Activated T-cell treated with anti-CD3 and anti-CD28 coated beads, Interleukin-2, amount 50 U/mL, for 72 hours (primary cell): ENCODE measurements at regions not wholly inside any gene's neighbourhood (a gene's known extent, or its start where the extent isn't known, plus 50 kb on each side); places are given as distances from the start of the nearest gene placed in this dataset.

Source experiments
- ATAC-seq, 2 donors: fragments of 150-1000 bp; cut with Tn5 transposase; replicated peaks in 1 of 2; 2 replicates each; pipeline ENCODE4 v1.10.0; 2021; ENCODE audit warnings: moderate library complexity in 2 of 2, mild to moderate bottlenecking in 1 of 2
- DNase-seq, 2 donors: peaks; one replicate each; pipeline ENCODE4 v3.0.0; 2021 to 2022; ENCODE audit warnings: mixed read lengths in 1 of 2
- H3K27ac Mint-ChIP-seq: one replicate; pipeline ENCODE4 v1.8.0; 2022; ENCODE audit warnings: mild to moderate bottlenecking, moderate library complexity, mixed read lengths
- H3K27me3 Mint-ChIP-seq: one replicate; pipeline ENCODE4 v1.8.0; 2022; ENCODE audit warnings: low read depth, mixed read lengths
- H3K36me3 Mint-ChIP-seq, 2 donors: one replicate each; pipeline ENCODE4 v1.8.0; 2022; ENCODE audit warnings: mixed read lengths in 2 of 2, mild to moderate bottlenecking in 1 of 2; ENCODE audit not compliant: insufficient read depth in 2 of 2
- H3K4me1 Mint-ChIP-seq: one replicate; pipeline ENCODE4 v1.8.0; 2022; ENCODE audit warnings: low read depth, mixed read lengths
- H3K4me3 Mint-ChIP-seq, 2 donors: one replicate each; pipeline ENCODE4 v1.8.0; 2022; ENCODE audit warnings: mild to moderate bottlenecking in 2 of 2, mixed read lengths in 2 of 2, moderate library complexity in 2 of 2
- H3K9me3 Mint-ChIP-seq, 2 donors: one replicate each; pipeline ENCODE4 v1.8.0; 2022; ENCODE audit warnings: mixed read lengths in 2 of 2

DNA sequence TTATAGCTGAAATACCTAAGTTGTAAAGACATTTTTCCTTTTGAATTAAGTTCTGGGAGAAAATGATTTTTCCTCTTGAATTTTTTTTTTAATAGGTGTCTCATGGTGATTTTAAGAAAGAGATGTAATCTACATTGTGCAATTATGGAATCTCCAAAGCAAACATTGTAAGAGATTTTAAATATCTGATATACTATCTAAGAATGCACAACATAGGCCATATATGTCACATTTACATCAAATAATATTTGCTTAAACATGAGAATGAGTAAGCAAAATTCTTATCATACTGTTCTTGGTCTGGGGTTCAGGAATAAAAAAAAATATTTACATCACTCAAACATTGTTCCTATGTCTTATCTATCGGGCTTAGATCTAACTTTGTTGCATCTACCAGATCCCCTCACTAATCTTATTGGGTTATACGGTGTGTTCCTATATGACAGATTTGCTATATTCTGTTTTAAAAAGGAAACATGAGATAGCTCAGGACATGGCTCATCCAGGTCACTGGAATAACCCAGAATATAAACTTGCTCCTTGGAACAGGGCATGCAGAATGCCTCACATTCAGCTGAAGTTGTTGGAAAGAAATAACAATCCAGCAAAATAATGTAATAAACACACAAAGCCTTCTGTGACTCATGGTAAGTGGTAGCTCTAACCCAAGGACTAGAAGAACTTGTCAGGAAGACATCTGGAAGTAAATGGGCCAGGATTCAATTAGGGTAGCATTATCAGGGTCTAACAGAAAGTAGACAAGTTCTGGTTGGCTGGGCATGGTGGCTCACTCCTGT, 794.7 kb downstream of the IPMK start:
- Mint-ChIP-seq H3K9me3 (peaks cover 2 to 5% of the 10 kb centered on the region in 2 donors), H3K36me3 (no peaks in the 10 kb centered on the region), H3K27me3 (no peaks in the 10 kb centered on the region), H3K27ac (no peak overlapping the region), H3K4me1 (no peaks in the 10 kb centered on the region), H3K4me3 (no peak overlapping the region)
- ATAC-seq (no peak), DNase-seq (no peak)

DNA sequence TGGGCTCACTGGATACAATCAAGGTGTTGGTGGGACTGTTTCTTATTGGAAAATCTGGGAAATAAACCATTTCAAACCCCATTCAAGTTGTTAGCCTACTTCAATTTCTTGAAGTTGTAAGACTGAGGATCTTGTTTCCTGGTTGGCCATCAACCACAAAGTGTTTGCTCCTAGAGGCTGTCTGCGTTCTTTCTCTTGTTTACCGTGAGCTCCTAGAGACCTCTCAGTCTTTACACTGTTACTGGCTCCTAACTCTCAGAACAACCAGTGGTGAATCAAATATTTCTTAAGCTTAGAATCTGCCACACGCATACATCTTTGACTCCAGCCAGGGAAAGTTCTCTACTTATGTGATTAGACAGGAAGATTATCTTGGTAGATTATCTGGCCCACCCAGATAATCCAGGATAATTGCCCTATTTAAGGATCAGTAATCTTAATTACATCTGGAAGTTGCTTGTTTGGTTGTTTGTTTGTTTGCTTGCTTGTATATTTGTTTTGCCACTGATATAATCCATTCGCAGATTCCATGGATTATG, 798.7 kb downstream of the IPMK start:
- H3K4me1 Mint-ChIP-seq: no peaks in the 10 kb centered on the region
- H3K36me3 Mint-ChIP-seq: no peaks in the 10 kb centered on the region
- DNase-seq: no peak
- no peak overlapping the region for H3K4me3 Mint-ChIP-seq
- no peak for ATAC-seq
- no peak overlapping the region for H3K27ac Mint-ChIP-seq
- H3K9me3 Mint-ChIP-seq: peaks cover 2% of the 10 kb centered on the region in 2 donors
- no peaks in the 10 kb centered on the region for H3K27me3 Mint-ChIP-seq

DNA sequence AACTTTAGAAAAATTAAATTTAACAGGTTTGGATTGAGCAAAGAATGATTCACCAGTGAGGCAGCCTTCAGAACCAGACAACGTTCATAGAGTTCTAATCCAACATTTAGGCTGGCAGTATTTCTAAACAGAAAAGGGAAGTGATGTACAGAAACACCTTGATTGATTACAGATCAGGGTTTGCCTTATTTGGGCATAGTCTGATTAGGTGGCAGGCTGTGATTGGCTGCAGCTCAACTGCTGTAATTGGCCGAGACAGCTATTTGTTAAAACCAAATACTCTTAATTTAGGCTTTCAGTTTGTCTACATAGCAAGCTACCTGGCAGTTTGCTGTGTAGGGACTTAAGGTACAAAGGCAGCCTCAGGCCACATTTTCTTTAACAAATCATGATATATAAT, 802.5 kb downstream of the IPMK start:
- no peaks in the 10 kb centered on the region for H3K27me3 Mint-ChIP-seq
- no peak for ATAC-seq
- H3K9me3 Mint-ChIP-seq: peaks cover 2% of the 10 kb centered on the region in 2 donors
- no peak for DNase-seq
- H3K36me3 Mint-ChIP-seq: no peaks in the 10 kb centered on the region
- H3K4me3 Mint-ChIP-seq: no peak overlapping the region
- no peaks in the 10 kb centered on the region for H3K4me1 Mint-ChIP-seq
- no peak overlapping the region for H3K27ac Mint-ChIP-seq

DNA sequence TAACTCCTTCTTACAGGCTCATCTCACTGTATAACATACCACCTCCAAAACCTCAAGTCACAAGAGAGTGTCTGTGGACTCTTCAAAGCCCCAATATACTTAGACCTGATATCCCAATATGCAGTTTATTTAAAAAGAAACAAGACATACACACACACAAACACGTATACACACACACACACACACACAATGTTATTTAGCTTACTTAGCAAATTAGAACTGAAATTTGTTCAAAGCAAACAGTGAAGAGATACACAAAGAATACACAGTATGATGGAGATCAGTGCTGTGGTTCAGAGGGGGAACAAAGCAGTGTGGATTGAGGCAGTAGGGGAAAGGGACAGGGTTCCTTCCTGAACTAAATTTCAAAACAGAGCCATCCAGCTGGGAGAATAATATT, 807.2 kb downstream of the IPMK start:
- Mint-ChIP-seq H3K36me3 (no peaks in the 10 kb centered on the region), H3K27ac (no peak overlapping the region), H3K4me1 (no peaks in the 10 kb centered on the region), H3K27me3 (no peaks in the 10 kb centered on the region), H3K9me3 (peaks cover 1 to 2% of the 10 kb centered on the region in 2 donors), H3K4me3 (no peak overlapping the region)
- DNase-seq (no peak), ATAC-seq (no peak)

- no peak overlapping the region for H3K27ac Mint-ChIP-seq
- no peaks in the 10 kb centered on the region for H3K4me1 Mint-ChIP-seq
- H3K9me3 Mint-ChIP-seq: peaks cover 1 to 2% of the 10 kb centered on the region in 2 donors
Measured at GRCh38 chr10:57457972-57458512, 809.7 kb downstream of the IPMK start.

DNA sequence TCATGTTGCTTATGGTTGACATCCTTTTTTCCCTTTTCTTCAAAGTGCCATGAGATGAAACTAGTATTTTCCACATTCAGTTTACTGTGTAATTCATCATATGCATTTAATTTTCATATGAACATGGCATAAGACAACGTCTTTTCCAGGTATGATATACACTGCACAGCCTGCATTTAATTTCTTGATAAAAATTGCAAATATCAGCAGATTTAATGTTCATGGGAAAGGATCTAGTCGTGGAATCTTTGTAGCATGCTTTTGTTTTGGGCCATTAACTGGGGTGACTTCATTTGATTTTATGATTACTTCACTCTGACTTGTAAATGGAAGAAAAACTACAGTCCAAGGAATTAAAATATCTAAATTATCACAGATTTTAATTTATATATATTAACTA, 837.3 kb downstream of the IPMK start:
- H3K27ac Mint-ChIP-seq: no peak overlapping the region
- no peak for ATAC-seq
- no peak for DNase-seq
- no peaks in the 10 kb centered on the region for H3K27me3 Mint-ChIP-seq
- H3K4me3 Mint-ChIP-seq: no peak overlapping the region
- H3K4me1 Mint-ChIP-seq: no peaks in the 10 kb centered on the region
- H3K9me3 Mint-ChIP-seq: peaks cover 4 to 5% of the 10 kb centered on the region in 2 donors
- no peaks in the 10 kb centered on the region for H3K36me3 Mint-ChIP-seq

More at GRCh38 chr10:57457972-57458512, 809.7 kb downstream of the IPMK start:
- H3K4me3 Mint-ChIP-seq: no peak overlapping the region
- no peak for DNase-seq
- no peaks in the 10 kb centered on the region for H3K27me3 Mint-ChIP-seq
- no peaks in the 10 kb centered on the region for H3K36me3 Mint-ChIP-seq
- no peak for ATAC-seq

- H3K36me3 Mint-ChIP-seq: no peaks in the 10 kb centered on the region
- H3K27me3 Mint-ChIP-seq: no peaks in the 10 kb centered on the region
- ATAC-seq (no peak), DNase-seq (no peak)
- no peak overlapping the region for H3K4me3 Mint-ChIP-seq
- no peaks in the 10 kb centered on the region for H3K4me1 Mint-ChIP-seq
- H3K27ac Mint-ChIP-seq: no peak overlapping the region
- H3K9me3 Mint-ChIP-seq: peaks cover 2 to 3% of the 10 kb centered on the region in 2 donors
Measured at GRCh38 chr10:57420881-57421280, 846.8 kb downstream of the IPMK start.

GRCh38 chr10:57418476-57418875, 849.2 kb downstream of the IPMK start:
- Mint-ChIP-seq H3K27me3 (no peaks in the 10 kb centered on the region), H3K4me1 (no peaks in the 10 kb centered on the region), H3K27ac (no peak overlapping the region), H3K4me3 (no peak overlapping the region), H3K36me3 (no peaks in the 10 kb centered on the region), H3K9me3 (peaks cover 3 to 7% of the 10 kb centered on the region in 2 donors)
- ATAC-seq (no peak), DNase-seq (no peak)

DNA sequence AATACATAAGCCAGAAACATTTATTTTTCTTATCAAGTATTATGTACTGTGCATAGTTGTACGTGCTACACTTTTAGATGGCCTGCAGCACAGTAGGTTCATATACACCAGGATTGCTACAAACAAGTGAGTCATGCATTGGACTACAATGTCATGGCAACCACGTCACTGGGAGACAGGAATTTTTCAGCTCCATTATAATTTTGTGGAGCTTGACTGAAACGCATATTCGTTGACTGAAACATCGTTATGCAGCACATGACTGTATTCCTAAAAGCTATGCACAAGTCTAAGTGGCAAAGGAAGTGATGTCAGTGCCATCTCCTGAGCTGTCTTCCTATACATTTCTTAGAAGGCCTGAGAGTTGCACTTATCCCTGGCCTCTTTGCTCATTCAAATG, 871.8 kb downstream of the IPMK start:
- no peaks in the 10 kb centered on the region for H3K27me3 Mint-ChIP-seq
- H3K9me3 Mint-ChIP-seq: peaks cover 1 to 4% of the 10 kb centered on the region in 2 donors
- no peak overlapping the region for H3K27ac Mint-ChIP-seq
- no peaks in the 10 kb centered on the region for H3K4me1 Mint-ChIP-seq
- no peak overlapping the region for H3K4me3 Mint-ChIP-seq
- no peak for DNase-seq
- no peaks in the 10 kb centered on the region for H3K36me3 Mint-ChIP-seq
- no peak for ATAC-seq

DNA sequence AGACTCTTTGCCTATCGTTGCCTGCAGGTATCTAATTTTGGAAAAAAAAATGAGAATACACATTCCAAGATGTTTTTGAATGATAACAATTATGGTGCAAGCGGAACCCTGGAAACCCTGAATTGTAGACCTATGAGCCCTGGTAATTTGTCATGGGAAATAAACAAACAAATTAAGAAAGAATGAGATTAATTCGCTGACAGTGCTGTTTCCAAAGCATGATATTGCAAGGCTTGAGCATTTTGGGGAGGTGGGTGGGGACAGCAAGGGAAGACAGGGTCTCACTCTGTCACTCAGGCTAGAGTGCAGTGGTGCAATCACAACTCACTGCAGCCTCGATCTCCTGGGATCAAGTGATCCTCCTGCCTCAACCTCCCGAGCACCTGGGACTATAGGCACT, 900.3 kb downstream of the IPMK start:
- no peak for ATAC-seq
- Mint-ChIP-seq H3K4me3 (no peak overlapping the region), H3K9me3 (peaks cover 0 to 6% of the 10 kb centered on the region in 2 donors), H3K27me3 (no peaks in the 10 kb centered on the region), H3K27ac (no peak overlapping the region), H3K36me3 (no peaks in the 10 kb centered on the region), H3K4me1 (no peaks in the 10 kb centered on the region)
- DNase-seq: no peak

DNA sequence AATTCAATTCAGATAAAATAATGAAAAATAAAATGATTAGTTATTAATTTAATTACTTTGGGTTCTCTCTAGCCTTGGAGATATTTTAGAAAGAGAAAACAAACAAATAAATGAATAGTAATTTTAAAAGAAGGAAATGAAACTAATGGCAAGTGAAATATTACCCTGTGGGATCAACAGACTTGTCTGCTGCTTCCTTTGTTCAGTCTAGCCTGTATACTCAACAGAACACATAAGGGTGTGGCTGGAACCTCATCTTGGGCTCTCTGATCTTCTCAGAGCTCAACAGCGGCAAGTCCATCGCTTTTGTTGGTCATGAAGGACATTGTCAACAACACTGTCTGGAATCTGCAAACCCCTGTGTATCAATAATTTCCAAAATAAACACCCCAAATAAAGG, 904.9 kb downstream of the IPMK start:
- Mint-ChIP-seq H3K27me3 (no peaks in the 10 kb centered on the region), H3K36me3 (no peaks in the 10 kb centered on the region), H3K27ac (no peak overlapping the region), H3K4me3 (no peak overlapping the region), H3K9me3 (no peaks in the 10 kb centered on the region), H3K4me1 (no peaks in the 10 kb centered on the region)
- DNase-seq (no peak), ATAC-seq (no peak)

- H3K4me1 Mint-ChIP-seq: no peaks in the 10 kb centered on the region
- H3K9me3 Mint-ChIP-seq: peaks cover 8 to 13% of the 10 kb centered on the region in 2 donors
- H3K27me3 Mint-ChIP-seq: no peaks in the 10 kb centered on the region
- no peaks in the 10 kb centered on the region for H3K36me3 Mint-ChIP-seq
- H3K27ac Mint-ChIP-seq: no peak overlapping the region
- H3K4me3 Mint-ChIP-seq: no peak overlapping the region
- DNase-seq (no peak), ATAC-seq (no peak)
Measured at GRCh38 chr10:57353403-57354003, 914.2 kb downstream of the IPMK start.

DNA sequence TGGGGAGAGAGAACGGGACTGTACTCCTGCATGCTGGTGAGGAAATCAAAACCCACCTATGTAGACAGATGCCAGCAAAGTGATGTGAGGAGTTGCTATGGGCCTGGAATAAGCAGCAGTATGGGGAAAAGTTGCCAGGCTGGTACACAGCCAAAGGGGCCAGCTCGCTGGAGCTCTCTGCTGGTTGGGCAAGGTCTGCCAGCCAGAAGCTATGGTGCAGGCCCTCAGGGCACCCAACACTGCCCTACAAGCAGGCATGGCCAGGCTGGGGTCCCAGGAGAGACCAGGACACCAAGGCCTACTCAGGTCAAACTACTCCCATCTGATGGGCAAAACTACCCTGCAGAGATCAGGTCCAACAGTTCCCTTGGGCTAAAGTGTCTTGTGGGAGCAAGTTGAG, 916.6 kb downstream of the IPMK start:
- H3K9me3 Mint-ChIP-seq: peaks cover 13 to 14% of the 10 kb centered on the region in 2 donors
- H3K4me3 Mint-ChIP-seq: no peak overlapping the region
- H3K4me1 Mint-ChIP-seq: no peaks in the 10 kb centered on the region
- ATAC-seq (no peak), DNase-seq (no peak)
- H3K27ac Mint-ChIP-seq: no peak overlapping the region
- no peaks in the 10 kb centered on the region for H3K27me3 Mint-ChIP-seq
- H3K36me3 Mint-ChIP-seq: no peaks in the 10 kb centered on the region
